Progenitor cell of endocrine pancreas (in vitro differentiated cells): ENCODE measurements at regions not wholly inside any gene's neighbourhood (a gene's known extent, or its start where the extent isn't known, plus 50 kb on each side); places are given as distances from the start of the nearest gene placed in this dataset.

Experiments
- DNase-seq: peaks from one replicate; pipeline ENCODE4 v3.0.0; 2021; ENCODE audit warnings: low spot score; ENCODE audit not compliant: unreplicated experiment
- H3K27ac Mint-ChIP-seq: 2 replicates; pipeline ENCODE4 v1.8.0; 2021; ENCODE audit warnings: mild to moderate bottlenecking, moderate library complexity, mixed read lengths
- H3K27me3 Mint-ChIP-seq: 2 replicates; pipeline ENCODE4 v1.8.0; 2021; ENCODE audit warnings: mixed read lengths
- H3K36me3 Mint-ChIP-seq: 2 replicates; pipeline ENCODE4 v1.8.0; 2022; ENCODE audit warnings: mixed read lengths; ENCODE audit not compliant: insufficient read depth
- H3K4me1 Mint-ChIP-seq: 2 replicates; pipeline ENCODE4 v1.8.0; 2021; ENCODE audit warnings: low read depth, mixed read lengths
- H3K4me3 Mint-ChIP-seq: 2 replicates; pipeline ENCODE4 v1.8.0; 2021; ENCODE audit warnings: low read depth, mild to moderate bottlenecking, moderate library complexity, mixed read lengths
- H3K9me3 Mint-ChIP-seq: 2 replicates; pipeline ENCODE4 v1.8.0; 2021; ENCODE audit warnings: low read depth, mixed read lengths
- CTCF ChIP-seq: fragments of 200-600 bp; sonication (generic); IDR thresholded peaks from one replicate; pipeline ENCODE4 v1.5.0; 2021; ENCODE audit warnings: antibody characterized with exemption, mild to moderate bottlenecking; ENCODE audit not compliant: unreplicated experiment

- H3K27ac Mint-ChIP-seq = no peak overlapping the region
- no peak for TF ChIP-seq CTCF
- no peaks in the 10 kb centered on the region for H3K9me3 Mint-ChIP-seq
- H3K4me3 Mint-ChIP-seq = no peak overlapping the region
- no peak for DNase-seq
- H3K4me1 Mint-ChIP-seq = peaks cover 6% of the 10 kb centered on the region
- no peaks in the 10 kb centered on the region for H3K27me3 Mint-ChIP-seq
- no peaks in the 10 kb centered on the region for H3K36me3 Mint-ChIP-seq
Observed at GRCh38 chr10:6817770-6818169, 237.7 kb upstream of the PRKCQ start.

- H3K27ac Mint-ChIP-seq = no peak overlapping the region
- no peaks in the 10 kb centered on the region for H3K36me3 Mint-ChIP-seq
- peaks cover 6% of the 10 kb centered on the region for H3K4me1 Mint-ChIP-seq
Observed at GRCh38 chr10:6815346-6815745, 235.3 kb upstream of the PRKCQ start.

DNA sequence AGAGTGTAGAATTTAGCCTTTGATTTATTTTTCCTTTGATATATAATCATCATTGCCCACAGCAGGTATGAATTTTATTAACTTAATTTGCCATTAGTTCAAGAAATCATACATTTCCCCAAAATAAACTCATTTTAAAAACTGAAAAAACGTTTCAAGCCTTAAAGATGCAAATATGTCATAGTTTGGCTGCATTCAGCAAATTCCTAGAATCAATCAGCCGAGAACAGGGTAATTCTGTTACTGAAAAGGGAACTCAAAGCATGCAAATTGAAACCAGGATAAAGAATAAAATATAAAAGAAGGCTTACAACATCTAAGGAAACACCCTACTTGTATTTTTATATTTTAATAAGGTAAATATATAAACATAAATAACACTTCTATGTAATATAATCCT lies 233.8 kb upstream of the PRKCQ start:
- no peak for DNase-seq
- no peaks in the 10 kb centered on the region for H3K27me3 Mint-ChIP-seq
- peaks cover 6% of the 10 kb centered on the region for H3K4me1 Mint-ChIP-seq
- TF ChIP-seq CTCF = no peak
- H3K9me3 Mint-ChIP-seq = peaks cover 10% of the 10 kb centered on the region
- H3K27ac Mint-ChIP-seq = no peak overlapping the region
- no peak overlapping the region for H3K4me3 Mint-ChIP-seq
- H3K36me3 Mint-ChIP-seq = no peaks in the 10 kb centered on the region

More at GRCh38 chr10:6815346-6815745, 235.3 kb upstream of the PRKCQ start:
- H3K9me3 Mint-ChIP-seq = peaks cover 6% of the 10 kb centered on the region
- no peaks in the 10 kb centered on the region for H3K27me3 Mint-ChIP-seq
- no peak for TF ChIP-seq CTCF
- H3K4me3 Mint-ChIP-seq = no peak overlapping the region
- no peak for DNase-seq

- H3K36me3 Mint-ChIP-seq = no peaks in the 10 kb centered on the region
- peaks cover 13% of the 10 kb centered on the region for H3K9me3 Mint-ChIP-seq
- TF ChIP-seq CTCF = no peak
- no peak overlapping the region for H3K4me3 Mint-ChIP-seq
- H3K4me1 Mint-ChIP-seq = peaks cover 2% of the 10 kb centered on the region
- no peak for DNase-seq
- H3K27me3 Mint-ChIP-seq = no peaks in the 10 kb centered on the region
- no peak overlapping the region for H3K27ac Mint-ChIP-seq
Observed at GRCh38 chr10:6813306-6813705, 233.2 kb upstream of the PRKCQ start.

DNA sequence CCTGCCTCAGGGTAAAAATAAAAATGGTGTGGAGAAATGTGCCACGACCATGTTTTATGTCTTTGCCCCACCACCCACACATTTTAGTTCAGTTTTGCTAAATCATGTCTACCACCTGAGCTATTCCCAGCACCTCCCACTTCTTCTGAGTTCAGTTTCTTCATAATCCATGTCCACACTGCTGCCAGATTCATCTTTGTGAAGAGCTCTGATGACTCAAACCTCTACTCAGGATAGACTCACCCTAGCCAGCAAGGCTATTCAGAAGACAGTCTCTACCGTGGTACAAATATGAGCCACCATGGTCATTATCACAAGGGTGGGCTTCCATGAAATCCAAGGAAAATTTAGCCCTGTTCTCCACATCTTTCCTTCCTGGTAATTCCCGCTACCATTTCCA lies 231.1 kb upstream of the PRKCQ start:
- Mint-ChIP-seq H3K27me3 (no peaks in the 10 kb centered on the region), H3K36me3 (no peaks in the 10 kb centered on the region)
- DNase-seq = no peak

More for the DNA sequence above, 231.1 kb upstream of the PRKCQ start:
- Mint-ChIP-seq H3K4me3 (no peak overlapping the region), H3K4me1 (no peaks in the 10 kb centered on the region), H3K27ac (no peak overlapping the region), H3K9me3 (peaks cover 16% of the 10 kb centered on the region)
- no peak for TF ChIP-seq CTCF
